Activated CD4-positive, alpha-beta memory T cell treated with anti-CD3 and anti-CD28 coated beads for 36 hours (primary cell): ENCODE measurements at regions not wholly inside any gene's neighbourhood (a gene's known extent, or its start where the extent isn't known, plus 50 kb on each side); places are given as distances from the start of the nearest gene placed in this dataset.
"Not testable (repeated sequence)": the region's sequence is repeated elsewhere in the genome, so short reads cannot be mapped to it uniquely, and the experiment has no call there.

Experiments used
- CTCF ChIA-PET: fragments of 350-600 bp; sonication (Branson Sonifier 250); formaldehyde crosslinking; loops from one replicate; lab custom pipeline; 2021; ENCODE audit warnings: antibody characterized with exemption, inconsistent platforms; lab: Charles Lee
- POLR2A ChIA-PET: fragments of 350-600 bp; sonication (Branson Sonifier 250); formaldehyde crosslinking; loops from one replicate; lab custom pipeline; 2021; ENCODE audit warnings: antibody characterized with exemption; lab: Charles Lee
- DNase-seq: peaks from one replicate; pipeline ENCODE4 v3.0.0-alpha.2; 2020
- H3K27ac Mint-ChIP-seq: one replicate; pipeline ENCODE4 v1.8.0; 2021; ENCODE audit warnings: mixed read lengths
- H3K27me3 Mint-ChIP-seq: one replicate; pipeline ENCODE4 v1.8.0; 2021; ENCODE audit warnings: mixed read lengths
- H3K36me3 Mint-ChIP-seq: one replicate; pipeline ENCODE4 v1.8.0; 2021; ENCODE audit warnings: mixed read lengths
- H3K4me1 Mint-ChIP-seq: one replicate; pipeline ENCODE4 v1.8.0; 2021; ENCODE audit warnings: low read depth, mixed read lengths
- H3K4me3 Mint-ChIP-seq: one replicate; pipeline ENCODE4 v1.8.0; 2021; ENCODE audit warnings: mild to moderate bottlenecking, mixed read lengths
- H3K9me3 Mint-ChIP-seq: one replicate; pipeline ENCODE4 v1.8.0; 2021; ENCODE audit warnings: mixed read lengths
- intact Hi-C: fragments of 100-400 bp; cut with micrococcal nuclease; formaldehyde crosslinking; loops from one replicate; pipeline ENCODE4 v1.15.1; 2023

- intact Hi-C loops, result no loop called here
- peaks cover 3% of the 10 kb centered on the region for H3K27me3 Mint-ChIP-seq
- no peaks in the 10 kb centered on the region for H3K36me3 Mint-ChIP-seq
- H3K9me3 Mint-ChIP-seq, result no peaks in the 10 kb centered on the region
- H3K4me3 Mint-ChIP-seq, result no peak overlapping the region
- CTCF ChIA-PET, result interaction anchor here (0.6 kb wide), 1 partner anchor 97 kb away, joined by 4 read pairs; no protein-coding TSS in a partner anchor
- DNase-seq, result no peak
- peaks cover 14% of the 10 kb centered on the region for H3K4me1 Mint-ChIP-seq
- no peak overlapping the region for H3K27ac Mint-ChIP-seq
- POLR2A ChIA-PET, result no interaction called here
Observed at GRCh38 chr2:207422380-207422779, 107.4 kb upstream of the CREB1 start.

GRCh38 chr2:207423886-207424285 is 105.9 kb upstream of the CREB1 start:
- DNase-seq, result peak; percentile 76
- H3K4me1 Mint-ChIP-seq, result peaks cover 14% of the 10 kb centered on the region
- POLR2A ChIA-PET, result no interaction called here
- CTCF ChIA-PET, result interaction anchor here (0.6 to 1.0 kb wide), 2 partner anchors 49 to 259 kb away, joined by 3 read pairs; partner anchors contain the start of gene KLF7
- H3K4me3 Mint-ChIP-seq, result no peak overlapping the region
- intact Hi-C loops, result no loop called here
- H3K36me3 Mint-ChIP-seq, result no peaks in the 10 kb centered on the region
- H3K27ac Mint-ChIP-seq, result peak overlapping the region; percentile 16
- H3K27me3 Mint-ChIP-seq, result peaks cover 3% of the 10 kb centered on the region
- H3K9me3 Mint-ChIP-seq, result no peaks in the 10 kb centered on the region

GRCh38 chr2:207427986-207428385 is 101.8 kb upstream of the CREB1 start:
- Mint-ChIP-seq H3K9me3 (no peaks in the 10 kb centered on the region), H3K36me3 (no peaks in the 10 kb centered on the region), H3K4me3 (no peak overlapping the region), H3K27ac (no peak overlapping the region), H3K4me1 (peaks cover 14% of the 10 kb centered on the region), H3K27me3 (peaks cover 1% of the 10 kb centered on the region)
- ChIA-PET CTCF (no interaction called here), POLR2A (no interaction called here)
- intact Hi-C loops, result no loop called here
- no peak for DNase-seq

- CTCF ChIA-PET, result no interaction called here
- H3K9me3 Mint-ChIP-seq, result no peaks in the 10 kb centered on the region
- no peak for DNase-seq
- H3K27ac Mint-ChIP-seq, result no peak overlapping the region
- POLR2A ChIA-PET, result no interaction called here
- intact Hi-C loops, result no loop called here
- peaks cover 8% of the 10 kb centered on the region for H3K4me1 Mint-ChIP-seq
- peaks cover 1% of the 10 kb centered on the region for H3K27me3 Mint-ChIP-seq
- no peaks in the 10 kb centered on the region for H3K36me3 Mint-ChIP-seq
- no peak overlapping the region for H3K4me3 Mint-ChIP-seq
Observed at GRCh38 chr2:207428573-207428972, 101.2 kb upstream of the CREB1 start.

- DNase-seq, result no peak
- no peaks in the 10 kb centered on the region for H3K27me3 Mint-ChIP-seq
- no peaks in the 10 kb centered on the region for H3K9me3 Mint-ChIP-seq
- H3K36me3 Mint-ChIP-seq, result no peaks in the 10 kb centered on the region
- H3K27ac Mint-ChIP-seq, result no peak overlapping the region
- no peak overlapping the region for H3K4me3 Mint-ChIP-seq
- no peaks in the 10 kb centered on the region for H3K4me1 Mint-ChIP-seq
- ChIA-PET POLR2A (no interaction called here), CTCF (no interaction called here)
- intact Hi-C loops, result no loop called here
Observed at GRCh38 chr2:207432453-207432852, 97.3 kb upstream of the CREB1 start.

- no peak overlapping the region for H3K4me3 Mint-ChIP-seq
- H3K36me3 Mint-ChIP-seq, result no peaks in the 10 kb centered on the region
- no peaks in the 10 kb centered on the region for H3K9me3 Mint-ChIP-seq
- intact Hi-C loops, result no loop called here
- no peak overlapping the region for H3K27ac Mint-ChIP-seq
- ChIA-PET POLR2A (no interaction called here), CTCF (interaction anchor here (1.6 kb wide), 1 partner anchor 39 kb away, joined by 5 read pairs; no protein-coding TSS in a partner anchor)
- no peaks in the 10 kb centered on the region for H3K4me1 Mint-ChIP-seq
- H3K27me3 Mint-ChIP-seq, result no peaks in the 10 kb centered on the region
- DNase-seq, result no peak
Observed at GRCh38 chr2:207434306-207434705, 95.5 kb upstream of the CREB1 start.

GRCh38 chr2:207434899-207435465 is 94.8 kb upstream of the CREB1 start:
- Mint-ChIP-seq H3K27ac (no peak overlapping the region), H3K4me1 (no peaks in the 10 kb centered on the region), H3K9me3 (no peaks in the 10 kb centered on the region), H3K36me3 (no peaks in the 10 kb centered on the region), H3K4me3 (no peak overlapping the region), H3K27me3 (no peaks in the 10 kb centered on the region)
- intact Hi-C loops, result no loop called here
- ChIA-PET CTCF (interaction anchor here (1.6 kb wide), 1 partner anchor 38 kb away, joined by 5 read pairs; no protein-coding TSS in a partner anchor), POLR2A (no interaction called here)
- DNase-seq, result no peak

- Mint-ChIP-seq H3K9me3 (no peaks in the 10 kb centered on the region), H3K4me3 (no peak overlapping the region), H3K27me3 (no peaks in the 10 kb centered on the region), H3K36me3 (no peaks in the 10 kb centered on the region), H3K27ac (no peak overlapping the region), H3K4me1 (no peaks in the 10 kb centered on the region)
- ChIA-PET POLR2A (no interaction called here), CTCF (interaction anchor here (0.7 kb wide), 1 partner anchor 472 kb away, joined by 3 read pairs; no protein-coding TSS in a partner anchor)
- intact Hi-C loops, result no loop called here
- no peak for DNase-seq
Observed at GRCh38 chr2:207437136-207437523, 92.6 kb upstream of the CREB1 start.

- POLR2A ChIA-PET, result no interaction called here
- no peaks in the 10 kb centered on the region for H3K9me3 Mint-ChIP-seq
- H3K27me3 Mint-ChIP-seq, result no peaks in the 10 kb centered on the region
- no peak overlapping the region for H3K4me3 Mint-ChIP-seq
- no peaks in the 10 kb centered on the region for H3K4me1 Mint-ChIP-seq
- H3K36me3 Mint-ChIP-seq, result no peaks in the 10 kb centered on the region
- no peak overlapping the region for H3K27ac Mint-ChIP-seq
- no peak for DNase-seq
- intact Hi-C loops, result no loop called here
- CTCF ChIA-PET, result interaction anchor here (0.7 kb wide), 1 partner anchor 471 kb away, joined by 3 read pairs; no protein-coding TSS in a partner anchor
Observed at GRCh38 chr2:207437524-207438143, 92.1 kb upstream of the CREB1 start.

- ChIA-PET CTCF (interaction anchor here (0.6 kb wide), 1 partner anchor 210 kb away, joined by 3 read pairs; no protein-coding TSS in a partner anchor), POLR2A (no interaction called here)
- intact Hi-C loops, result no loop called here
- H3K9me3 Mint-ChIP-seq, result no peaks in the 10 kb centered on the region
- H3K4me3 Mint-ChIP-seq, result no peak overlapping the region
- H3K27me3 Mint-ChIP-seq, result no peaks in the 10 kb centered on the region
- no peaks in the 10 kb centered on the region for H3K36me3 Mint-ChIP-seq
- no peak overlapping the region for H3K27ac Mint-ChIP-seq
- no peak for DNase-seq
- no peaks in the 10 kb centered on the region for H3K4me1 Mint-ChIP-seq
Observed at GRCh38 chr2:207438414-207439126, 91.2 kb upstream of the CREB1 start.

GRCh38 chr2:207439881-207440280 is 89.9 kb upstream of the CREB1 start:
- intact Hi-C loops, H3K27ac Mint-ChIP-seq, H3K4me1 Mint-ChIP-seq, DNase-seq, H3K36me3 Mint-ChIP-seq, H3K27me3 Mint-ChIP-seq, H3K4me3 Mint-ChIP-seq, CTCF ChIA-PET, POLR2A ChIA-PET, H3K9me3 Mint-ChIP-seq: not testable (repeated sequence)

- H3K9me3 Mint-ChIP-seq, result no peaks in the 10 kb centered on the region
- POLR2A ChIA-PET, result no interaction called here
- no peaks in the 10 kb centered on the region for H3K36me3 Mint-ChIP-seq
- no peak overlapping the region for H3K4me3 Mint-ChIP-seq
- intact Hi-C loops, result no loop called here
- no peak overlapping the region for H3K27ac Mint-ChIP-seq
- H3K4me1 Mint-ChIP-seq, result no peaks in the 10 kb centered on the region
- DNase-seq, result no peak
- no peaks in the 10 kb centered on the region for H3K27me3 Mint-ChIP-seq
- CTCF ChIA-PET, result no interaction called here
Observed at GRCh38 chr2:207444756-207445155, 85.0 kb upstream of the CREB1 start.
